GM19455 (cell line): ENCODE measurements at regions not wholly inside any gene's neighbourhood (a gene's known extent, or its start where the extent isn't known, plus 50 kb on each side); places are given as distances from the start of the nearest gene placed in this dataset.
"Not testable (repeated sequence)": the region's sequence is repeated elsewhere in the genome, so short reads cannot be mapped to it uniquely, and the experiment has no call there.

Experiments
- ATAC-seq: cut with Tn5 transposase; IDR thresholded peaks from one replicate; pipeline ENCODE4 v1.9.1; 2021; ENCODE audit not compliant: unreplicated experiment

DNA sequence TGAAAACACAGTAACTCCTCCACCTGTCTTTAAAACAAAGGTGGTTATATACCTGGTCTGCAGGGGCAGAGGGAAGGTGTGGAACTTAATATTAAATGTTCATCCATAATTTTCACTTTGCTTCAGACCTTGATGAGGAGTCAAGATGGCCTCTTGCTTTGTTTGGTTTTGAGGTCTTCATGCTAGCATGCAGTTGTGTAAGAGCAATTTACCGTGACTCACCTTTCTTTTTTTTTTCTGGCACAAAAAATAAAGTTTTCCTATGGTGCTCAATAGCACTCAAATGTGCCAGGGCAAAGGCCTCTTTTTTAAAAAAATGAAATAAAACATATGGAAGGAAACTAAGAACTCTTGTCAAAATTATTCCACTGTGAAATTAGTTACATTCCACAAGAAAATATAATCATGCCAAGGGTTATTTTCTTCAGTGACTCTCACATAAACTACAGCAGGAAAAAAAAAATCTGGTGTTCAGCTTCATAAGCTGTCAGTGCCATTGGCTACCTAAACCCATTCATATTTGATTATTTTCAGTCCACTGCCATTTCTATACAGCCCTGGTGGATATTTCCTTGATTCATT lies 128.2 kb downstream of the SLC7A11 start:
- peak; percentile 4 for ATAC-seq

GRCh38 chr4:138112890-138113289 lies 129.3 kb downstream of the SLC7A11 start:
- not testable (repeated sequence) for ATAC-seq

DNA sequence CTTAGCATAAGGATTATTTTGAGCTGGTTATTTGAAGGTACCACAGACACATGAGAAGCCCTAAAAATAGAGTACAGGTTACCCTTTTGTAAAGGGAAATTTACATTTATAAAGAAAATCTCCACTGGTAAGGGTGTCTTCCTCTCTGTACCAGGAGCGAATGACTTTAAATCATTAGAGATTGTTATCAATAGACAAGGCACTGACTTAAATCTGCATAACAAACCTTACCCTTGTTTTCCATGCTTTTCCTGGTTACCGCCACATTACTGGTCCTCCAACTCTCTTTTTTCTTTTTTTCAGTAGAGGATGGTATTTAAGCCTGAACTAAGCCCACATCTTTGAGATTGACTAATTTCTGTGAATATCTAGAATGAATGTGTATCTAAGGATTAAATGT lies 129.8 kb downstream of the SLC7A11 start:
- ATAC-seq = no peak

GRCh38 chr4:138111462-138112000 lies 130.6 kb downstream of the SLC7A11 start:
- ATAC-seq = no peak

- ATAC-seq = no peak
Observed at GRCh38 chr4:138110815-138111214, 131.3 kb downstream of the SLC7A11 start.

DNA sequence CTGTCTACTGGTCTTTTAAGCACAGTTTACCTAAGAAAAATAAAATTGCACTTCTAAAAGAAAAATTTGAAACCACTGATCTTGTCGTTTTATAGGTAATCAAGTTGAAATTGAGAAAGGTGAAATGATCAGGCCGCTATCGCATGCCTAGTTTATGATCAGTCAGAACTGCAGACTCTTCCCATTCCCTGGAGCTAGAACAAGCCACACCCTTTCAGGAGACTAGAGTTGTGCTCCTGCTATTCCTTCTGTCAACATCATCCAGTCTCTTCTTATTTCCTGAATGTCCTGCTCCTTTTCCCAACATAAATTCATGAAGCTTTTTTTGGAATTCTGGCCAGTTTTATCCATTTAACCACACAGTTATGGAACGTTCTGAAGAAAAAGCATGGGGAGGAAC lies 135.1 kb downstream of the SLC7A11 start:
- ATAC-seq = no peak

GRCh38 chr4:138105331-138105730 lies 136.8 kb downstream of the SLC7A11 start:
- ATAC-seq = no peak

DNA sequence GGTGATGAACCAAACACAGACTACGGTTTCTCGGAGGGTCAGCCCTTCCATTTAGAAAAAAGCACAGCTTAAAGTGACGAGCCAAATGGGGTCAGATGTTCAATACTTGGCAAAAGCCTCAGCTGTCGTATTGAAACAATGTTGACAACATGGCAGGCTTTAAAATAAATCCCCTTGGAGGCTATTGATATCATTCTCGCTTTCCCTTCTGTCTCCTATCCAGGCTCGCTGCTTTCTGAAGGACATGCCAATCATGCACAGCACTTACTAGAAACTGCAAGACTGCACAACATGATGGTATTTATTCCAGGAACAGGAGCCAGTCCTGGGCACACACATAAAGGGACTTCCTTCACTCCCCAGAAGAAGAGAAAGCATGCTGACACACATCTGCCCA lies 137.9 kb downstream of the SLC7A11 start:
- ATAC-seq = no peak

- ATAC-seq = no peak
Observed at GRCh38 chr4:138103597-138104283, 138.4 kb downstream of the SLC7A11 start.

- ATAC-seq = no peak
Observed at GRCh38 chr4:138099385-138099784, 142.8 kb downstream of the SLC7A11 start.

DNA sequence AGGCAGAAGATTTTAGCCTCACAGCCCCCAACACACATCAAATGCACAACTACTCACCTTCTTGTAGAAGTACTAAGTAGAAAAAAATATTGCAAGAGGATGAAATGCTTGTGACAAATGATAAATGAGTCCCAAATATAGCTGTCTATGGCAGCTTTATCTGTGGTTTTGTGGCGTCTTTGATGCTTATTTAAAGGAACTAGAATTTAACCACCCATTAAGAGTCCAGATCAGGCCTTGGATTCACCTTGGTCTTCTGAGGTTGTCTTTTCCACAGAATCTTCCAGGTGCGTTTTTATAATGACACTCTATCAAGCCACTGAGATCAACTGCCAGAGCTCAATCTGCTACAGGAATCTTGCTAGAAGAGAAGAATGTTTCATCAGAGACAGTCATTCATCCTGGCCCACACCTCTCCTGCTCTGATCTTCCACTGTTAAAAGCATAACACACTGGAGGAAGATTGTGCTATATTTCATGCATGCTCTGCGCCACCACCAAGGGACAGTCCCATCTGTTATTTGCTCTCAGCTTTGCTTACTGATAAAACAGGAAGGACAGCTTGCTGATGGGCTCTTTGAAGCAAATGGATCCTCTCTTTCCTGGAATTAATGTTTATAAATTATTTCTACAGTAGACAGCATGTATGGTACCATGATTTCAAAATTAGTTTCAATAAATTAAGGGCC lies 144.1 kb downstream of the SLC7A11 start:
- no peak for ATAC-seq

- ATAC-seq = no peak
Observed at GRCh38 chr4:138096384-138097062, 145.6 kb downstream of the SLC7A11 start.

DNA sequence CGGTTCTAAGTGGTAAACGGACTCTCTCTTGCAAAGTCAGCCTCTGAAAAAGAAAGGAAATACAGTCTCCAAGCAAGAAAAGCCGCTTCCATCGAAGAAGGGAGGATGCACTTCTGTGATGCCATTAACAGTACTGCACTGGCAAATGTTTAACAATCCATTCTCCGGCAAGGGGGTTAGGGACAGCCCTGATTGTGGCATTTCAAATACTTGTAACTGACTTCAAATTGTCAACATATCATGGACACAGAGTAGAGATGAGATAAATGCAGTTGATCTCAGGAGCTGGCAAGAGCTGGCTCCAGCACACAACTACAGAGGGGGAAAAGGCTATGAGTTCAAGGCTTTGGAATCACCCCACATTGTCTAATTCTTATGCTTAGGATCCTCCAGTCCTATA lies 146.8 kb downstream of the SLC7A11 start:
- no peak for ATAC-seq

- ATAC-seq = no peak
Observed at GRCh38 chr4:138092060-138092459, 150.1 kb downstream of the SLC7A11 start.

GRCh38 chr4:138090918-138091676 lies 151.1 kb downstream of the SLC7A11 start:
- no peak for ATAC-seq

DNA sequence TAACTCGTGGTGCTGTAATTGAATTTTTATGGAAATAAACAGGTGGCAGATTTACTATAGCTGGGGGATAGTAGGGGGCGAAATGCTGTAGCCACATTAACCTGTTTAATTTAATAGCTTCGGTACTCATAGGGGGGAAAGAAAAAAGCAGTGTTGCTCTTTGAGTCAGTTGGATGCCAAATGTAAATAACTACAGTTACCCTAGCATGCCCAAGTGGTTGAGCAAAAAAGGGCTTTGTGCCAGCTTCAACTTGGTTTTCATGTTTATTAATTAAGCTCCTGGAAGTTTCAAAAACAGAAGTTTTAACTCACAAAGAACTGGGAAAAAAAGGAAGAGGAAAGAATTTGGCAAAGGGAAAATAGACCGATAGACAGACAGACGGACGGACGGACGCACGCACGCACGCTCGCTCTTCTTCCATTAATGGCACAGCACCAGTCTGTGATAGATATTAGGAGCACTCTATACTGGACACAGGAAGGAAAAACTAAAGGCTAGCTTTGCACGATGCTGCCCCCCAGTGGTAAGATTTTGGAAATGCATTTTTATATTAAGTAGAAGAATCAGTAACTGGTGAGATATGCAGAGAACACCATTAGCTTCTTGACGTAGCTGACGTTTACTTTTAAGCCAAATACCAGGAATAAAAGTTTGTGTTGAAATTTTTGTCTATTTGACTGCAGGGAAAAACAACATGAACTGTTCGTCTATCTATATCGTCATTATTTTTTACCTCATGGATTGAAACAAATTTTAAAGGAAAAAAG lies 151.8 kb downstream of the SLC7A11 start:
- ATAC-seq = peak; percentile 89

DNA sequence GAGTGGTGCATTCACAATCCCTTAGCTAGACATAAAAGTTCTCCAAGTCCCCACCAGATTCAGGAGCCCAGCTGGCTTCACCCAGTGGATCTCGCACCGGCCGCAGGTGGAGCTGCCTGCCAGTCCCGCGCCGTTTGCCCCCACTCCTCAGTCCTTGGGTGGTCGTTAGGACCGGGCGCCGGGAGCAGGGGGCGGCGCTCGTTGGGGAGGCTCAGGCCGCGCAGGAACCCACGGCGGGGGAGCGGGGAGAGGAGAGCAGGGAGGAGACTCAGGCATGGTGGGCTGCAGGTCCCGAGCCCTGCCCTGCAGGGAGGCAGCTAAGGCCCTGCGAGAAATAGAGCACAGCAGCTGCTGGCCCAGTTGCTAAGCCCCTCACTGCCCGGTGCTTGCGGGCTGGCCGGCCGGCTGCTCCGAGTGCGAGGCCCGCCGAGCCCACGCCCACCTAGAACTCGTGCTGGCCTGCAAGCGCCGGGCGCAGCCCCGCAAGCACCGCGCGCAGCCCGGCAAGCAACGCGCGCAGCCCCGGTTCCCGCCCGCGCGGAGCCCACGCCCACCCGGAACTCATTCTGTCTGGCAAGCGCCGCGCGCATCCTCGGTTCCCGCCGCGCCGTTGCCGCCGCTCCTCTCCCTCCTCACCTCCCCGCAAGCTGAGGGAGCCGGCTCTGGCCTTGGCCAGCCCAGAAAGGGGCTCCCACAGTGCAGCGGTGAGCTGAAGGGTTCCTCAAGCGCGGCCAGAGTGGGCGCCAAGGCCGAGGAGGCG lies 153.5 kb downstream of the SLC7A11 start:
- no peak for ATAC-seq

- ATAC-seq = no peak
Observed at GRCh38 chr4:138087066-138087719, 155.0 kb downstream of the SLC7A11 start.

GRCh38 chr4:138086611-138087041 lies 155.5 kb downstream of the SLC7A11 start:
- ATAC-seq = no peak
